Transverse colon (tissue), 4 donors: ENCODE measurements at regions not wholly inside any gene's neighbourhood (a gene's known extent, or its start where the extent isn't known, plus 50 kb on each side); places are given as distances from the start of the nearest gene placed in this dataset.

Experiments used
- POLR2A ChIP-seq: fragments of 450-650 bp; IDR thresholded peaks from one replicate; pipeline ENCODE4 v1.6.1; 2016; ENCODE audit warnings: antibody characterized with exemption, mild to moderate bottlenecking, moderate library complexity
- POLR2AphosphoS5 ChIP-seq, 3 donors: sonication (generic); formaldehyde crosslinking; IDR thresholded peaks; one replicate each; pipeline ENCODE4 v1.6.1; 2016; ENCODE audit warnings: antibody characterized with exemption in 3 of 3
- TF ChIP-seq, protein P1 (sequence below), 5 experiments: fragments of 200-600 bp in 3 of 5; fragments of 450-650 bp in 2 of 5; sonication (generic) in 3 of 5; IDR thresholded peaks; 1 replicate in 2 of 5; 2 replicates in 3 of 5; pipeline ENCODE4 v1.5.1; 2016 to 2017; ENCODE audit warnings: antibody characterized with exemption in 5 of 5, inconsistent platforms in 3 of 5, mild to moderate bottlenecking in 2 of 5, moderate library complexity in 1 of 5

DNA sequence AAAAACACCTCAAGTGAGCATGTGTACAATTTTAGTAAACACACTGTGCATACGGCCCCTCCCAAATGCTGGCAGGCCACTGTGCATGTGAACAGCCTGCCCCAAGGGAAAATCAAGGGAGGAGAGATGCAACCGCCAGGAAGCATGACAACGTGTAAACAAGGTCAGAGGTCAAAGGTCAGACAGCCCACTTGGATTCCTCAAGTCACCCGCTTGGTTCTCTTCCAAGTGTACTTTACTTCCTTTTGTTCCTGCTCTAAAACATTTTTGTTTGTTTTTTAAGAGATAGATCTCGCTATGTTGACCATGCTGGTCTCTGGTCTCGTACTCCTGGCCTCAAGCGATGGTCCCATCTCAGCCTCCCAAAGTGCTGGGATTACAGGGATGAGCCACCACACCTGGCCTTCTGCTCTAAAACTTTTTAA, 126.7 kb upstream of the SHB start:
- TF ChIP-seq, protein P1, sequence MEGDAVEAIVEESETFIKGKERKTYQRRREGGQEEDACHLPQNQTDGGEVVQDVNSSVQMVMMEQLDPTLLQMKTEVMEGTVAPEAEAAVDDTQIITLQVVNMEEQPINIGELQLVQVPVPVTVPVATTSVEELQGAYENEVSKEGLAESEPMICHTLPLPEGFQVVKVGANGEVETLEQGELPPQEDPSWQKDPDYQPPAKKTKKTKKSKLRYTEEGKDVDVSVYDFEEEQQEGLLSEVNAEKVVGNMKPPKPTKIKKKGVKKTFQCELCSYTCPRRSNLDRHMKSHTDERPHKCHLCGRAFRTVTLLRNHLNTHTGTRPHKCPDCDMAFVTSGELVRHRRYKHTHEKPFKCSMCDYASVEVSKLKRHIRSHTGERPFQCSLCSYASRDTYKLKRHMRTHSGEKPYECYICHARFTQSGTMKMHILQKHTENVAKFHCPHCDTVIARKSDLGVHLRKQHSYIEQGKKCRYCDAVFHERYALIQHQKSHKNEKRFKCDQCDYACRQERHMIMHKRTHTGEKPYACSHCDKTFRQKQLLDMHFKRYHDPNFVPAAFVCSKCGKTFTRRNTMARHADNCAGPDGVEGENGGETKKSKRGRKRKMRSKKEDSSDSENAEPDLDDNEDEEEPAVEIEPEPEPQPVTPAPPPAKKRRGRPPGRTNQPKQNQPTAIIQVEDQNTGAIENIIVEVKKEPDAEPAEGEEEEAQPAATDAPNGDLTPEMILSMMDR (IDR thresholded peaks at IDR 0.05): no peak
- TF ChIP-seq POLR2A (no peak), POLR2AphosphoS5 (IDR thresholded peaks at IDR 0.05) (no peak)
